NT2/D1 (cell line): ENCODE measurements at regions not wholly inside any gene's neighbourhood (a gene's known extent, or its start where the extent isn't known, plus 50 kb on each side); places are given as distances from the start of the nearest gene placed in this dataset.

Source experiments
- YY1 ChIP-seq: IDR thresholded peaks from 2 replicates; pipeline ENCODE4 v1.6.1; 2011; ENCODE audit not compliant: insufficient read length, insufficient read depth
- ZNF274 ChIP-seq: IDR thresholded peaks from 2 replicates; pipeline ENCODE4 v1.6.1; 2011; ENCODE audit warnings: mild to moderate bottlenecking, low read depth, low read length

DNA sequence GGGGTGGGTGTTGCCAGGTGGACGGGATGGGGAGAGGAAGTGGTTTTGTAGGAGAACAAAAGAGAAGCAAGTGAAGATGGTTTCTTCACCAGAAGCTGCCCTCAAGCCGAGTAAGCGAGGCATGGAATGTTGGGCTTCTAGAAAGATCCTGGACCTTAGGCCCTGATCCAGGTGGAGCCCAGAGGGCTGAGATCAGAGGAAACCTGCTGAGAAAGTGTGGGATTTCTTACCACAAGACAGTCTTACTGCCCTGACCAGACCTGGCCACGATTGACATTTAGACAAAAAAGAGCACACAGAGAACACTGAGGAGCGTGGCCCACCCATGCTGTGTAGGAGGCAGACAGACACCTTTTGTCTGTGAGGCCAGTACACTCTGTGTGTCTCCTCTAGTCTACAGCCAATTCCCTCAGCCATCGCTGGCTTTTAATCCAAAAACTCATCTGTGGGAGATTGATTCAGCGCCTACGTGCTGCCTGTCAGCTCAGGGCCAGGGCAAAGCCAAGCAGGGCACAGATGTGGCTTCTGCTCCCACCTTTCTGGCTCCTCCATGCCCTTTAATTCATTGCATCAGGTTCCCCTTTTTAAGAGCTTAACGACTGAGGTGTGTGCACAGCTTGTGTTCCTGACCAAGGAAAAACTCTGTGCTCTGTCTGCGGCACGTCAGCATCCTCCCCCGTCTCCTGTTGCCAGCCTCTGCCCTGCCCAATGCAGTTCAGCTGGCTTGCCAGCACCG lies 123.3 kb downstream of the AKAP11 start:
- TF ChIP-seq YY1 (no peak), ZNF274 (no peak)
